Thymus (tissue), 11 donors: ENCODE measurements at regions not wholly inside any gene's neighbourhood (a gene's known extent, or its start where the extent isn't known, plus 50 kb on each side); places are given as distances from the start of the nearest gene placed in this dataset.

Source experiments
- DNase-seq, 9 donors: peaks; one replicate each; pipeline ENCODE4 v3.0.0-alpha.2; 2013; ENCODE audit warnings: low spot score in 9 of 9, low read depth in 6 of 9, missing footprints in 1 of 9
- H3K27ac ChIP-seq, 2 donors: one replicate each; pipeline ENCODE4 v1.5.1; 2013; ENCODE audit warnings: control low read depth in 1 of 2, low read depth in 1 of 2, low read length in 1 of 2, mild to moderate bottlenecking in 1 of 2, moderate library complexity in 1 of 2
- H3K27me3 ChIP-seq, 2 donors: one replicate each; pipeline ENCODE4 v1.5.1; 2013; ENCODE audit warnings: low read length in 1 of 2; ENCODE audit not compliant: control insufficient read depth in 2 of 2, insufficient read depth in 1 of 2
- H3K36me3 ChIP-seq, 2 donors: one replicate each; pipeline ENCODE4 v1.5.1; 2013; ENCODE audit warnings: low read length in 1 of 2, mild to moderate bottlenecking in 1 of 2, moderate library complexity in 1 of 2; ENCODE audit not compliant: control insufficient read depth in 2 of 2, insufficient read depth in 2 of 2
- H3K4me1 ChIP-seq, 2 donors: one replicate each; pipeline ENCODE4 v1.5.1; 2013; ENCODE audit warnings: low read length in 2 of 2; ENCODE audit not compliant: control insufficient read depth in 2 of 2, insufficient read depth in 2 of 2
- H3K4me3 ChIP-seq, 2 donors: one replicate each; pipeline ENCODE4 v1.5.1; 2013; ENCODE audit warnings: low read length in 2 of 2, control low read depth in 1 of 2, mild to moderate bottlenecking in 1 of 2
- H3K9me3 ChIP-seq, 2 donors: one replicate each; pipeline ENCODE4 v1.5.1; 2013; ENCODE audit warnings: low read length in 1 of 2, mild to moderate bottlenecking in 1 of 2; ENCODE audit not compliant: control insufficient read depth in 2 of 2, insufficient read depth in 1 of 2
- WGBS: extraction: QIAGEN DNeasy Blood & Tissue Kit; methylation state at CpG from one replicate; pipeline ENCODE4 v1.1.7; 2013; 5-methylcytosine and 5-hydroxymethylcytosine counted together
- donor health status: healthy.

DNA sequence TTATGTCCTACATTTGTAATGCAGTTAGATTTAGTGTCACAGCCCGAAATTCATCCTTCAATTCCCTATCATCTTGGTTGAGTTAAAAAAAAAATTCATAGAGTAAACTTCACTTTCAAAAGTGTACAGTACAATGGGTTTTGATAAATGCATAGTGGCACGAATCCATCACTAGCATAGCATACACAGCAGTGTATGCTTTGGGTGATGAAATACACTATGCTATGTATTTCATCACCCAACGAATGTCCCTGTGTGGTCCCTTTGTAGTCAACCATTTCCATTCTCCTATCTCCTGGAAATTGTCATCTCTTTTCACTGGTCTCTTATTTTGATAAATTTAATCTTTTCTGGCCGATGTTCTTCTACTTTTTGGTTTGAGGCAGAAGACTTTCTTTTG, 129.4 kb upstream of the BASP1 start:
- no peaks in the 10 kb centered on the region for H3K9me3 ChIP-seq
- no peak overlapping the region for H3K4me3 ChIP-seq
- H3K4me1 ChIP-seq: no peaks in the 10 kb centered on the region
- no peaks in the 10 kb centered on the region for H3K36me3 ChIP-seq
- no peaks in the 10 kb centered on the region for H3K27me3 ChIP-seq
- no peak overlapping the region for H3K27ac ChIP-seq
- no peak for DNase-seq
- 91% methylated on average over 4 of the region's 4 CpGs for WGBS

- Histone ChIP-seq H3K4me3 (no peak overlapping the region), H3K36me3 (no peaks in the 10 kb centered on the region)
- DNase-seq: no peak
Measured at GRCh38 chr5:17089001-17089400, 128.4 kb upstream of the BASP1 start.

GRCh38 chr5:17089690-17090089, 127.7 kb upstream of the BASP1 start:
- Histone ChIP-seq H3K27me3 (no peaks in the 10 kb centered on the region), H3K27ac (no peak overlapping the region), H3K4me3 (no peak overlapping the region), H3K36me3 (no peaks in the 10 kb centered on the region), H3K4me1 (no peaks in the 10 kb centered on the region), H3K9me3 (no peaks in the 10 kb centered on the region)
- WGBS: 96% methylated on average over 2 of the region's 2 CpGs
- no peak for DNase-seq

More at GRCh38 chr5:17089001-17089400, 128.4 kb upstream of the BASP1 start:
- Histone ChIP-seq H3K4me1 (no peaks in the 10 kb centered on the region), H3K9me3 (no peaks in the 10 kb centered on the region), H3K27me3 (no peaks in the 10 kb centered on the region), H3K27ac (no peak overlapping the region)

DNA sequence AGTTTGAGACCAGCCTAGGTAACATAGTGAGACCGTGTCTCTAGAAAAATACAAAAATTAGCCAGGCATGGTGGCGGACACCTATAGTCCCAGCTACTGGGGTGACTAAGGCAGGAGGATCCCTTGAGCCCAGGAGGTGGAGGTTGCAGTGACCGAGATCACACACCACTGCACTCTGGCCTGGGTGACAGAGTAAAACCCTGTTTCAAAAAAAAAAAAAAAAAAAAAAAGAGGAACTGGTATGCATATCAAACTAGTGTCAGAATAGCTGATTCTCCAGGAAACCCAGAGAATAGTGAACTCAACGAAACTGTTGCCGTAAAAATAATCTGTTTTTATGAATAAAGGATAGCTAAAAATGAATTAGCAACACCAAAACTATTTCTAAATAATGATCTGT, 126.6 kb upstream of the BASP1 start:
- Histone ChIP-seq H3K27me3 (no peaks in the 10 kb centered on the region), H3K4me3 (no peak overlapping the region), H3K4me1 (no peaks in the 10 kb centered on the region), H3K27ac (no peak overlapping the region), H3K9me3 (no peaks in the 10 kb centered on the region), H3K36me3 (no peaks in the 10 kb centered on the region)
- no peak for DNase-seq
- 48% methylated on average over 5 of the region's 5 CpGs for whole genome bisulfite sequencing

DNA sequence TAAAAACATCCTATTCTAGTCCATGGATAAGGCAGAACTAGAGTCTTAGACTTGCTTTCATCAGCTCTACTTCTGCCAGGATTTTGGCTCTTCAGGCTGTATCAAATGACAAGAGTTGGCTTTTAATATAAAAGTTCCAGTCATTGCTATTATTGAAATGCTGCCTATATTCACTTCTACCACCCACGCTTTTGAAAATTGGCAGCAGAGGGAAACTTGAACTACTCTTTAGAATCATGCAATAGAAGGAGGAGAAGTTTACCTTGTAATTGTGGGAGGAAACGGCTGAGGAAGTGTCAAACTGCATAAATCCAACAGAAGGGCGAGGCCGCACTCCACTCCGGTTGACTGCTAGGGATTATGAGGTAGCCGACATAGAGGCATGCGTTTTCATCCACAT, 122.6 kb upstream of the BASP1 start:
- Histone ChIP-seq H3K27me3 (no peaks in the 10 kb centered on the region), H3K4me1 (no peaks in the 10 kb centered on the region), H3K27ac (no peak overlapping the region), H3K36me3 (no peaks in the 10 kb centered on the region), H3K9me3 (no peaks in the 10 kb centered on the region), H3K4me3 (no peak overlapping the region)
- no peak for DNase-seq
- 23% methylated on average over 7 of the region's 7 CpGs for WGBS

GRCh38 chr5:17096952-17097695, 120.3 kb upstream of the BASP1 start:
- Histone ChIP-seq H3K36me3 (no peaks in the 10 kb centered on the region), H3K27ac (no peak overlapping the region), H3K9me3 (no peaks in the 10 kb centered on the region), H3K4me1 (no peaks in the 10 kb centered on the region), H3K4me3 (no peak overlapping the region), H3K27me3 (no peaks in the 10 kb centered on the region)
- 93% methylated on average over 15 of the region's 15 CpGs for WGBS
- peak in 1 of 9 donors; percentile 20 for DNase-seq

- H3K9me3 ChIP-seq: no peaks in the 10 kb centered on the region
- WGBS: 98% methylated on average over 8 of the region's 8 CpGs
- H3K4me3 ChIP-seq: no peak overlapping the region
- no peak overlapping the region for H3K27ac ChIP-seq
- no peaks in the 10 kb centered on the region for H3K27me3 ChIP-seq
- no peaks in the 10 kb centered on the region for H3K4me1 ChIP-seq
- no peak for DNase-seq
- H3K36me3 ChIP-seq: no peaks in the 10 kb centered on the region
Measured at GRCh38 chr5:17099946-17100345, 117.5 kb upstream of the BASP1 start.

GRCh38 chr5:17103461-17103860, 114.0 kb upstream of the BASP1 start:
- H3K4me1 ChIP-seq: no peaks in the 10 kb centered on the region
- no peak overlapping the region for H3K4me3 ChIP-seq
- no peak for DNase-seq
- 78% methylated on average over 3 of the region's 3 CpGs for WGBS
- H3K27me3 ChIP-seq: no peaks in the 10 kb centered on the region
- no peak overlapping the region for H3K27ac ChIP-seq
- H3K9me3 ChIP-seq: no peaks in the 10 kb centered on the region
- H3K36me3 ChIP-seq: no peaks in the 10 kb centered on the region

- Histone ChIP-seq H3K27me3 (no peaks in the 10 kb centered on the region), H3K4me3 (no peak overlapping the region), H3K4me1 (no peaks in the 10 kb centered on the region), H3K9me3 (no peaks in the 10 kb centered on the region), H3K27ac (no peak overlapping the region), H3K36me3 (no peaks in the 10 kb centered on the region)
- DNase-seq: no peak
- 93% methylated on average over 5 of the region's 5 CpGs for WGBS
Measured at GRCh38 chr5:17105744-17106418, 111.5 kb upstream of the BASP1 start.
